ENCODE measurements at regions not wholly inside any gene's neighbourhood (a gene's known extent, or its start where the extent isn't known, plus 50 kb on each side); places are given as distances from the start of the nearest gene placed in this dataset.

DNA sequence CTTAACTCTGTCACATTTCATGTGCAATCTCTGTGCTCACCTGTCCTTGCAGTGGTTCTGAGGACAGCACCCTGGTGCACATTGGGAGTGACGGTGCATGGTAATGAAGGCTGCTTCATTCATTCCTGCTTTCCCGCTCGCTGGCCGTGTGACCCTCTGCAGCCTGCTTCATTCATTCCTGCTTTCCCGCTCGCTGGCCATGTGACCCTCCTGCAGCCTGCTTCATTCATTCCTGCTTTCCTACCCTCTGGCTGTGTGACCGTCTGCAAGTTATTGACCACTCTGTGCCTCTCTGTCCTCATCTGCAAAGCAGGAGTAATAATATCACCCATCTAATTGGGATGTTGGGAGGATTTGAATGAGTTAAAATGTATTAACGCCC, 189.1 kb upstream of the TMEM132C start:
- ChIA-PET CTCF (no interaction called here), SMC1A (ENCODE audit: uncharacterized antibody, unreplicated experiment) (no interaction called here), POLR2A (no interaction called here), RAD21 (ENCODE audit: unreplicated experiment) (no interaction called here)
- Histone ChIP-seq H2AFZ (ENCODE audit: control insufficient read depth, low read depth, low read length) (no peak overlapping the region), H3K9me3 (replicated peaks; ENCODE audit: control insufficient read depth, insufficient read depth, low read length) (no peaks in the 10 kb centered on the region), H3K36me3 (ENCODE audit: control insufficient read depth in 2 of 2, insufficient read depth in 2 of 2, low read length in 1 of 2) (no peaks in the 10 kb centered on the region), H3K9ac (ENCODE audit: control insufficient read depth, insufficient read depth, low read length) (no peak overlapping the region), H3K79me2 (ENCODE audit: control insufficient read depth, insufficient read depth, low read length) (no peaks in the 10 kb centered on the region), H3K27ac (ENCODE audit: control insufficient read depth, insufficient read depth) (no peak overlapping the region), H4K20me1 (ENCODE audit: control insufficient read depth, insufficient read depth) (no peaks in the 10 kb centered on the region), H3K4me1 (ENCODE audit: control insufficient read depth, insufficient read depth, low read length) (no peaks in the 10 kb centered on the region), H3K4me2 (ENCODE audit: control insufficient read depth, insufficient read depth) (no peak overlapping the region), H3K4me3 (no peak overlapping the region), H3K27me3 (replicated peaks in 1 of 2; ENCODE audit: control insufficient read depth in 2 of 2, insufficient read depth in 2 of 2, low read length in 1 of 2) (no peaks in the 10 kb centered on the region)
- FAIRE-seq (no peak), DNase-seq (ENCODE audit: low read depth, low spot score) (no peak), ATAC-seq (no peak)
- no TSS peak for BruUV-seq (replicated peaks)
- 74% methylated on average over 8 of the region's 8 CpGs for WGBS (ENCODE audit: insufficient coverage, insufficient replicate concordance, low lambda C conversion rate, missing lambda C conversion rate)
- TF ChIP-seq SRF (IDR thresholded peaks at IDR 0.05; ENCODE audit: low read depth in 2 of 2, low read length in 2 of 2) (no peak), CHD1 (IDR thresholded peaks at IDR 0.05; ENCODE audit: low read depth, low read length) (no peak), NFYA (IDR thresholded peaks at IDR 0.05; ENCODE audit: borderline replicate concordance, low read depth, low read length) (no peak), CHD4 (IDR thresholded peaks at IDR 0.05) (no peak), POLR2AphosphoS2 (IDR thresholded peaks at IDR 0.05; ENCODE audit: low read depth, low read length) (no peak), TAF1 (IDR thresholded peaks at IDR 0.05; ENCODE audit: borderline replicate concordance, low read depth, low read length) (no peak), EP300 (IDR thresholded peaks at IDR 0.05; ENCODE audit: borderline replicate concordance in 1 of 2, control insufficient read depth in 1 of 2, low read depth in 2 of 2, low read length in 2 of 2) (no peak), BHLHE40 (IDR thresholded peaks at IDR 0.05; ENCODE audit: borderline replicate concordance in 1 of 2, low read depth in 2 of 2, low read length in 1 of 2) (no peak), GATAD2B (conservative IDR thresholded peaks at IDR 0.05; ENCODE audit: low read depth) (no peak), SIX5 (IDR thresholded peaks at IDR 0.05; ENCODE audit: low read depth, low read length, severe bottlenecking) (no peak), HDGF (IDR thresholded peaks at IDR 0.05) (no peak), MXI1 (IDR thresholded peaks at IDR 0.05; ENCODE audit: low read depth, low read length) (no peak), MYB (IDR thresholded peaks at IDR 0.05; ENCODE audit: borderline replicate concordance, low read depth, low read length) (no peak)
- TF ChIP-seq, protein P1, sequence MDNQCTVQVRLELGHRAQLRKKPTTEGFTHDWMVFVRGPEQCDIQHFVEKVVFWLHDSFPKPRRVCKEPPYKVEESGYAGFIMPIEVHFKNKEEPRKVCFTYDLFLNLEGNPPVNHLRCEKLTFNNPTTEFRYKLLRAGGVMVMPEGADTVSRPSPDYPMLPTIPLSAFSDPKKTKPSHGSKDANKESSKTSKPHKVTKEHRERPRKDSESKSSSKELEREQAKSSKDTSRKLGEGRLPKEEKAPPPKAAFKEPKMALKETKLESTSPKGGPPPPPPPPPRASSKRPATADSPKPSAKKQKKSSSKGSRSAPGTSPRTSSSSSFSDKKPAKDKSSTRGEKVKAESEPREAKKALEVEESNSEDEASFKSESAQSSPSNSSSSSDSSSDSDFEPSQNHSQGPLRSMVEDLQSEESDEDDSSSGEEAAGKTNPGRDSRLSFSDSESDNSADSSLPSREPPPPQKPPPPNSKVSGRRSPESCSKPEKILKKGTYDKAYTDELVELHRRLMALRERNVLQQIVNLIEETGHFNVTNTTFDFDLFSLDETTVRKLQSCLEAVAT (IDR thresholded peaks at IDR 0.05) = no peak
- TF ChIP-seq, protein P2, sequence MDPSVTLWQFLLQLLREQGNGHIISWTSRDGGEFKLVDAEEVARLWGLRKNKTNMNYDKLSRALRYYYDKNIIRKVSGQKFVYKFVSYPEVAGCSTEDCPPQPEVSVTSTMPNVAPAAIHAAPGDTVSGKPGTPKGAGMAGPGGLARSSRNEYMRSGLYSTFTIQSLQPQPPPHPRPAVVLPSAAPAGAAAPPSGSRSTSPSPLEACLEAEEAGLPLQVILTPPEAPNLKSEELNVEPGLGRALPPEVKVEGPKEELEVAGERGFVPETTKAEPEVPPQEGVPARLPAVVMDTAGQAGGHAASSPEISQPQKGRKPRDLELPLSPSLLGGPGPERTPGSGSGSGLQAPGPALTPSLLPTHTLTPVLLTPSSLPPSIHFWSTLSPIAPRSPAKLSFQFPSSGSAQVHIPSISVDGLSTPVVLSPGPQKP (IDR thresholded peaks at IDR 0.05; ENCODE audit: low read depth, low read length) = no peak
- intact Hi-C loops (cut with micrococcal nuclease; ENCODE audit: unreplicated experiment) (no loop called here), in situ Hi-C loops (cut with MboI) (no loop called here)
